Endothelial cell (in vitro differentiated cells): ENCODE measurements at regions not wholly inside any gene's neighbourhood (a gene's known extent, or its start where the extent isn't known, plus 50 kb on each side); places are given as distances from the start of the nearest gene placed in this dataset.

ENCODE experiments used
- DNase-seq: peaks from one replicate; pipeline ENCODE4 v3.0.0; 2021; ENCODE audit warnings: low spot score
- H3K27ac Mint-ChIP-seq: one replicate; pipeline ENCODE4 v1.8.0; 2021; ENCODE audit warnings: mixed read lengths, inconsistent platforms; ENCODE audit not compliant: unreplicated experiment
- H3K27me3 Mint-ChIP-seq: one replicate; pipeline ENCODE4 v1.8.0; 2021; ENCODE audit warnings: mild to moderate bottlenecking, moderate library complexity, mixed read lengths, inconsistent platforms; ENCODE audit not compliant: unreplicated experiment
- H3K36me3 Mint-ChIP-seq: one replicate; pipeline ENCODE4 v1.8.0; 2021; ENCODE audit warnings: mild to moderate bottlenecking, low read depth, mixed read lengths, inconsistent platforms; ENCODE audit not compliant: unreplicated experiment
- H3K4me1 Mint-ChIP-seq: one replicate; pipeline ENCODE4 v1.8.0; 2021; ENCODE audit warnings: mild to moderate bottlenecking, mixed read lengths, inconsistent platforms; ENCODE audit not compliant: unreplicated experiment
- H3K4me3 Mint-ChIP-seq: one replicate; pipeline ENCODE4 v1.8.0; 2021; ENCODE audit warnings: mild to moderate bottlenecking, mixed read lengths, inconsistent platforms; ENCODE audit not compliant: unreplicated experiment
- H3K9me3 Mint-ChIP-seq: one replicate; pipeline ENCODE4 v1.8.0; 2021; ENCODE audit warnings: mixed read lengths, inconsistent platforms; ENCODE audit not compliant: unreplicated experiment
- TF ChIP-seq, protein P1 (sequence below): fragments of 200-600 bp; sonication (generic); IDR thresholded peaks from one replicate; pipeline ENCODE4 v1.5.0; 2021; ENCODE audit warnings: antibody characterized with exemption; ENCODE audit not compliant: unreplicated experiment

DNA sequence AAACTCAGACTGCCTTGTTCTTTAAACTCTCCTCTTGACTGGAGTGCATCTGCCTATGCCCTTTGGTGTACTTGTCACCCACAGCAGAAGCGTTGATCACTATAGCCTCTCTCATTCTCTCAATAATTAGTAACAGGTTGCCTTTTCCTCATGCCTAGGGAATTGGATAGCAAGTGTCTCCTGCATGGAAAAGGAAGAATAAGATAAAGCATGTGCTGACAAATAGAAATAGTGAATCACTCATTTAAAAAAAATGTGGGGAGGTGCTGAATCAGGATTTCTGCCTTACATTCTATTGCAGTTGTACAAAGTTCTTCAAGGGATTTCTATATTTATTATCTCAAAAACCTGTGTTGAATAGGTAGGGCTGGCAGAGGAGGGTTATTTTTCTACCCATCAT lies 323.0 kb downstream of the TXNL1 start:
- DNase-seq, result no peak
- TF ChIP-seq, protein P1, sequence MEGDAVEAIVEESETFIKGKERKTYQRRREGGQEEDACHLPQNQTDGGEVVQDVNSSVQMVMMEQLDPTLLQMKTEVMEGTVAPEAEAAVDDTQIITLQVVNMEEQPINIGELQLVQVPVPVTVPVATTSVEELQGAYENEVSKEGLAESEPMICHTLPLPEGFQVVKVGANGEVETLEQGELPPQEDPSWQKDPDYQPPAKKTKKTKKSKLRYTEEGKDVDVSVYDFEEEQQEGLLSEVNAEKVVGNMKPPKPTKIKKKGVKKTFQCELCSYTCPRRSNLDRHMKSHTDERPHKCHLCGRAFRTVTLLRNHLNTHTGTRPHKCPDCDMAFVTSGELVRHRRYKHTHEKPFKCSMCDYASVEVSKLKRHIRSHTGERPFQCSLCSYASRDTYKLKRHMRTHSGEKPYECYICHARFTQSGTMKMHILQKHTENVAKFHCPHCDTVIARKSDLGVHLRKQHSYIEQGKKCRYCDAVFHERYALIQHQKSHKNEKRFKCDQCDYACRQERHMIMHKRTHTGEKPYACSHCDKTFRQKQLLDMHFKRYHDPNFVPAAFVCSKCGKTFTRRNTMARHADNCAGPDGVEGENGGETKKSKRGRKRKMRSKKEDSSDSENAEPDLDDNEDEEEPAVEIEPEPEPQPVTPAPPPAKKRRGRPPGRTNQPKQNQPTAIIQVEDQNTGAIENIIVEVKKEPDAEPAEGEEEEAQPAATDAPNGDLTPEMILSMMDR, result no peak
- H3K9me3 Mint-ChIP-seq, result no peaks in the 10 kb centered on the region
- H3K4me1 Mint-ChIP-seq, result peaks cover 8% of the 10 kb centered on the region
- no peak overlapping the region for H3K27ac Mint-ChIP-seq
- no peak overlapping the region for H3K4me3 Mint-ChIP-seq
- H3K36me3 Mint-ChIP-seq, result no peaks in the 10 kb centered on the region
- no peaks in the 10 kb centered on the region for H3K27me3 Mint-ChIP-seq

DNA sequence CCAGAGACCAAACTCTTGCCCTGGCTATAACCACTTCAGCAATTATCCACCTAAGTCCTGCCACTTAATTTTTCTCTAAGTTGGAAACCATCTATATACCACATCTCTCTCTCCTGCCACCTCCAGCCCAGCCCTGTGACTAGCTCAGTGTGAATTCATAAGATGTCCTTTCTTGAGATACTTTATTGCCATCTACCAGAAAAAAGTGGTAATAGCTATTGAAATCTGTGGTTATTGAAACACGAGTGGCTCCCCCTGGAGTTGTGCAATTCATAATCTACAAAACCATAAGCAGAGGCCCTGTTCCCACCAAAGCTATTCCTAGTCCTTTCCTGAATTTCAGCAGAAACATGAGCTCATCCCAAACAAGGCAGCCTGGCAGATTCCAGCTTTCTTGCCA lies 324.0 kb downstream of the TXNL1 start:
- no peaks in the 10 kb centered on the region for H3K36me3 Mint-ChIP-seq
- no peaks in the 10 kb centered on the region for H3K9me3 Mint-ChIP-seq
- no peak for DNase-seq
- H3K27me3 Mint-ChIP-seq, result no peaks in the 10 kb centered on the region
- no peak overlapping the region for H3K4me3 Mint-ChIP-seq
- peaks cover 8% of the 10 kb centered on the region for H3K4me1 Mint-ChIP-seq
- TF ChIP-seq, protein P1, result no peak
- no peak overlapping the region for H3K27ac Mint-ChIP-seq

GRCh38 chr18:56312551-56313335 lies 325.6 kb downstream of the TXNL1 start:
- Mint-ChIP-seq H3K27me3 (no peaks in the 10 kb centered on the region), H3K27ac (no peak overlapping the region), H3K9me3 (no peaks in the 10 kb centered on the region), H3K36me3 (no peaks in the 10 kb centered on the region), H3K4me1 (peaks cover 9% of the 10 kb centered on the region), H3K4me3 (no peak overlapping the region)
- DNase-seq, result no peak
- TF ChIP-seq, protein P1, result no peak

DNA sequence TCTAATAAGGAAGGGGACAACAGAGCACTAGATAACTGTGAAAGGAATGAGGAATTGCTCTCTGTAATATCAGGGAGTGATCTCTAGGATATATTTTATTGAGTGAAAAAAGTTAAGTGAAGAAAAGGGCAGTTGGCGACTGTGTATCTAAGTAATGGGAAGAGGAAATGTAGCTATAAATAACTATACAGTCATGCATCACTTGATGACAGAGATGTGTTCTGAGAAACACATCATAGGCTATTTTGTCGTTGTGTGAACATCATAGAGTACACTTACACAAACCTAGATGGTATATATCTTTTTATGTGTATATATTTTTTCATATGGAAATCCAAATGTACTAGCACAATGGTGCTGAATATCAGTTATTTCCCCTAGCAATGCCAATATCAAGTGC lies 329.3 kb downstream of the TXNL1 start:
- H3K4me3 Mint-ChIP-seq, result no peak overlapping the region
- H3K27me3 Mint-ChIP-seq, result no peaks in the 10 kb centered on the region
- no peaks in the 10 kb centered on the region for H3K36me3 Mint-ChIP-seq
- no peak overlapping the region for H3K27ac Mint-ChIP-seq
- TF ChIP-seq, protein P1, result no peak
- no peaks in the 10 kb centered on the region for H3K9me3 Mint-ChIP-seq
- DNase-seq, result no peak
- peaks cover 17% of the 10 kb centered on the region for H3K4me1 Mint-ChIP-seq

DNA sequence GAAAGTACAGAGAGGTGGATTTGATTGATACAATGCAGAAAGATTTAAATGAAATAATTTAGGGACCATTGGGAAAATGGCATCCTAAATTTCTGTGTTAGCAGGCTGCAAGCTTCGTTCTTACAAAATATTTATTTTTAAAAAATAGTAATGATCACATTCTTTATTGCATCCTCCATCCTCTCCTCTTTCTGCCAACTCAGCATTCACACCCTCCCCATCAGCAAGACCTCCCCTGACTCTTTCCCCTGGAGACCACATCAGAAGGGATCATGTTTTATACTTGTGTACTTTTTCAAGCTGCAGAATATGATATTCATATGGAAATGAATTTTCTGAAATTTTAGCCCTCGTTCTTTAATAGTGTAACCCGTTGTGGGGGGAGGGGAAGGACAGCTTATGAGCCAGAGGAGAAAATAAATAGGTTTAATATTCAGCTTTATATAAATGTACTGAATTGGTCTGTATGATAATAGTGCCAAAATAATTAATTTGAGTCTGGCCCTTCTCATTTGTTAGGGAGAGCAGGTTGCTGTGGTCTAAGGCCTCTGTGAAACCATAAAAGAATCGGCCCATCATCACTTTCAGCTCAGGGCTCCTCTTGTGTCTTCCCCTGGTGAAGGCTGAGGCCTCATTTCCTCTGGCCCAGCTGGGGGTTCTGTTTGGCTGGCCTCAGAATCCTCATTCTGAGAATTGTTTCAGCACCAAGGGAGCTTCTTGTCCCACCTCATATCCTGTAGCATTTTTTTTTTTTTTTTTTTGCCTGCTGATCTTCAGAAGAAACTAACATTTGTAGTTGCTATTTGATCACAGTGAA lies 330.8 kb downstream of the TXNL1 start:
- H3K27ac Mint-ChIP-seq, result no peak overlapping the region
- no peak overlapping the region for H3K4me3 Mint-ChIP-seq

More for the DNA sequence above, 330.8 kb downstream of the TXNL1 start:
- Mint-ChIP-seq H3K4me1 (peaks cover 17% of the 10 kb centered on the region), H3K9me3 (no peaks in the 10 kb centered on the region), H3K27me3 (peaks cover 2% of the 10 kb centered on the region), H3K36me3 (no peaks in the 10 kb centered on the region)
- DNase-seq, result no peak
- TF ChIP-seq, protein P1, result no peak
